ENCODE measurements at regions not wholly inside any gene's neighbourhood (a gene's known extent, or its start where the extent isn't known, plus 50 kb on each side); places are given as distances from the start of the nearest gene placed in this dataset.

DNA sequence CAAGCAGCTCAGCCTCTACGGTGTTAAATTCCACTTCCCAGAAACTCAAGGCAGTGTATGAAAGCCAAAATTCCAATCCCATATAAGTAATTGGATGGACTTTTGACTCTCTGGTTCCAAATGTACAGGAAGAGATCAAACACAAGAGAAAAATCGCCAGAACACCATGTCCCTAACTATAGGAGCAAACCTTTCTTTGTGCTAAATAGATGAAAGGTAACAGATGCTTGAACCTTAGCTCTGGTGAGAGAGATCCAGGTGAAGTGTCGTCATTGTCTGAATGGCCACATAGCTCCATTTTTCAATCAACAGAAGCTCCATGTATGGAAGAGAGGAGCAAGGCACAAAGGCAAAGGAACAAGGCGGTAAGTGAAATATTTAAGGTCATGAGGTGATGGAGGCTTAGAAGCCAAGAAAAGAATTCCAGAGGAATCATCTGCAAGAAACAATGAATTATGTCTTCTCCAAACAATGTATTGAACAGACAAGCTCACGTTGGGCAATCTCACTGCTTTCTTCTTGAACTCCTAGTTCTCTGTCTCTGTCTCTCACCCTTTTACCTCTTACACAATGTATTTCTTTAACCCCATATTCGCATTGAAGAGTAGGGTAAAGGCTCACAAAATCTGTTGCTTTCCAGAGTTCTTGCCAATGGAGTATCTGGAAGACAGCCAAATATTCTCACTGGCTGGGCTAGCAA, 585.1 kb downstream of the GATA3 start:
- Histone ChIP-seq H4K20me1 (ENCODE audit: insufficient read depth) (no peaks in the 10 kb centered on the region), H3K9me3 (ENCODE audit: control insufficient read depth in 1 of 2, insufficient read depth in 1 of 2, low read depth in 1 of 2, low read length in 2 of 2) (peaks cover 8 to 15% of the 10 kb centered on the region in 2 experiments; a peak in 2 of 4 replicates), H3K27ac (ENCODE audit: low read depth, low read length) (no peak overlapping the region), H2AFZ (ENCODE audit: low read depth, low read length, poor library complexity, severe bottlenecking) (no peak overlapping the region), H3K9me2 (ENCODE audit: insufficient read depth) (no peaks in the 10 kb centered on the region), H3K4me2 (ENCODE audit: low read length) (no peak overlapping the region), H3K4me3 (replicated peaks in 1 of 2; ENCODE audit: low read depth in 1 of 2, low read length in 2 of 2) (no peak overlapping the region), H3K9ac (ENCODE audit: low read length) (no peak overlapping the region), H3K4me1 (ENCODE audit: control insufficient read depth in 1 of 2, insufficient read depth in 2 of 2, low read length in 2 of 2) (no peaks in the 10 kb centered on the region), H3K36me3 (ENCODE audit: control insufficient read depth in 1 of 2, insufficient read depth in 2 of 2, low read length in 2 of 2) (no peaks in the 10 kb centered on the region), H3K79me2 (ENCODE audit: insufficient read depth, low read length) (no peaks in the 10 kb centered on the region), H3K27me3 (ENCODE audit: insufficient read depth, low read length) (no peaks in the 10 kb centered on the region)
- no peak for ATAC-seq
- TF ChIP-seq ZBTB33 (IDR thresholded peaks at IDR 0.05; ENCODE audit: extremely low read depth, insufficient replicate concordance, low read length) (no peak), EZH2 (IDR thresholded peaks at IDR 0.05) (no peak), CEBPB (IDR thresholded peaks at IDR 0.05; ENCODE audit: low read depth) (no peak), ZFX (IDR thresholded peaks at IDR 0.05) (no peak), SRF (IDR thresholded peaks at IDR 0.05; ENCODE audit: low read depth) (no peak), ELF1 (IDR thresholded peaks at IDR 0.05; ENCODE audit: borderline replicate concordance, low read depth) (no peak)
- TF ChIP-seq, protein P1, sequence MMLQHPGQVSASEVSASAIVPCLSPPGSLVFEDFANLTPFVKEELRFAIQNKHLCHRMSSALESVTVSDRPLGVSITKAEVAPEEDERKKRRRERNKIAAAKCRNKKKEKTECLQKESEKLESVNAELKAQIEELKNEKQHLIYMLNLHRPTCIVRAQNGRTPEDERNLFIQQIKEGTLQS (IDR thresholded peaks at IDR 0.05), result no peak
- TF ChIP-seq, protein P2, sequence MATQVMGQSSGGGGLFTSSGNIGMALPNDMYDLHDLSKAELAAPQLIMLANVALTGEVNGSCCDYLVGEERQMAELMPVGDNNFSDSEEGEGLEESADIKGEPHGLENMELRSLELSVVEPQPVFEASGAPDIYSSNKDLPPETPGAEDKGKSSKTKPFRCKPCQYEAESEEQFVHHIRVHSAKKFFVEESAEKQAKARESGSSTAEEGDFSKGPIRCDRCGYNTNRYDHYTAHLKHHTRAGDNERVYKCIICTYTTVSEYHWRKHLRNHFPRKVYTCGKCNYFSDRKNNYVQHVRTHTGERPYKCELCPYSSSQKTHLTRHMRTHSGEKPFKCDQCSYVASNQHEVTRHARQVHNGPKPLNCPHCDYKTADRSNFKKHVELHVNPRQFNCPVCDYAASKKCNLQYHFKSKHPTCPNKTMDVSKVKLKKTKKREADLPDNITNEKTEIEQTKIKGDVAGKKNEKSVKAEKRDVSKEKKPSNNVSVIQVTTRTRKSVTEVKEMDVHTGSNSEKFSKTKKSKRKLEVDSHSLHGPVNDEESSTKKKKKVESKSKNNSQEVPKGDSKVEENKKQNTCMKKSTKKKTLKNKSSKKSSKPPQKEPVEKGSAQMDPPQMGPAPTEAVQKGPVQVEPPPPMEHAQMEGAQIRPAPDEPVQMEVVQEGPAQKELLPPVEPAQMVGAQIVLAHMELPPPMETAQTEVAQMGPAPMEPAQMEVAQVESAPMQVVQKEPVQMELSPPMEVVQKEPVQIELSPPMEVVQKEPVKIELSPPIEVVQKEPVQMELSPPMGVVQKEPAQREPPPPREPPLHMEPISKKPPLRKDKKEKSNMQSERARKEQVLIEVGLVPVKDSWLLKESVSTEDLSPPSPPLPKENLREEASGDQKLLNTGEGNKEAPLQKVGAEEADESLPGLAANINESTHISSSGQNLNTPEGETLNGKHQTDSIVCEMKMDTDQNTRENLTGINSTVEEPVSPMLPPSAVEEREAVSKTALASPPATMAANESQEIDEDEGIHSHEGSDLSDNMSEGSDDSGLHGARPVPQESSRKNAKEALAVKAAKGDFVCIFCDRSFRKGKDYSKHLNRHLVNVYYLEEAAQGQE (IDR thresholded peaks at IDR 0.05; ENCODE audit: low read depth), result no peak
- RAD21 ChIA-PET (ENCODE audit: low non-redundant PET in 1 of 2, low total read pairs in 2 of 2, uncharacterized antibody in 2 of 2, unreplicated experiment in 2 of 2), result no interaction called here
- POLR2A ChIA-PET, result no interaction called here
- no TSS peak for BruUV-seq (replicated peaks)
- CTCF ChIA-PET, result no interaction called here
- intact Hi-C loops (cut with micrococcal nuclease), result no loop called here
- no peak for DNase-seq (ENCODE audit: low read depth, low spot score)

Measured in HCT116 (cell line).